Activated T-cell treated with anti-CD3 and anti-CD28 coated beads for 4 hours (primary cell): ENCODE measurements at regions not wholly inside any gene's neighbourhood (a gene's known extent, or its start where the extent isn't known, plus 50 kb on each side); places are given as distances from the start of the nearest gene placed in this dataset.

Source experiments
- DNase-seq: peaks from one replicate; pipeline ENCODE4 v3.0.0-alpha.2; 2020

- no peak for DNase-seq
Measured at GRCh38 chr13:73960474-73960873, 173.7 kb downstream of the KLF12 start.

GRCh38 chr13:73958657-73959397 lies 175.4 kb downstream of the KLF12 start:
- DNase-seq = no peak

- no peak for DNase-seq
Measured at GRCh38 chr13:73957889-73958288, 176.3 kb downstream of the KLF12 start.

- no peak for DNase-seq
Measured at GRCh38 chr13:73956795-73957408, 177.3 kb downstream of the KLF12 start.

- no peak for DNase-seq
Measured at GRCh38 chr13:73955977-73956500, 178.2 kb downstream of the KLF12 start.

GRCh38 chr13:73954808-73955207 lies 179.4 kb downstream of the KLF12 start:
- DNase-seq = no peak

- no peak for DNase-seq
Measured at GRCh38 chr13:73952648-73953047, 181.6 kb downstream of the KLF12 start.

GRCh38 chr13:73948848-73949529 lies 185.2 kb downstream of the KLF12 start:
- no peak for DNase-seq

- DNase-seq = no peak
Measured at GRCh38 chr13:73945871-73946270, 188.3 kb downstream of the KLF12 start.

- DNase-seq = no peak
Measured at GRCh38 chr13:73945382-73945781, 188.8 kb downstream of the KLF12 start.

- DNase-seq = no peak
Measured at GRCh38 chr13:73943965-73944233, 190.3 kb downstream of the KLF12 start.

- no peak for DNase-seq
Measured at GRCh38 chr13:73943137-73943964, 190.9 kb downstream of the KLF12 start.

- no peak for DNase-seq
Measured at GRCh38 chr13:73941752-73942151, 192.5 kb downstream of the KLF12 start.

GRCh38 chr13:73940098-73940497 lies 194.1 kb downstream of the KLF12 start:
- no peak for DNase-seq

GRCh38 chr13:73939603-73940002 lies 194.6 kb downstream of the KLF12 start:
- no peak for DNase-seq

- no peak for DNase-seq
Measured at GRCh38 chr13:73939071-73939380, 195.2 kb downstream of the KLF12 start.

- no peak for DNase-seq
Measured at GRCh38 chr13:73938372-73939070, 195.7 kb downstream of the KLF12 start.

GRCh38 chr13:73937441-73937840 lies 196.8 kb downstream of the KLF12 start:
- DNase-seq = no peak

- DNase-seq = no peak
Measured at GRCh38 chr13:73935991-73936390, 198.2 kb downstream of the KLF12 start.

GRCh38 chr13:73934771-73935170 lies 199.4 kb downstream of the KLF12 start:
- no peak for DNase-seq

GRCh38 chr13:73934215-73934641 lies 200.0 kb downstream of the KLF12 start:
- DNase-seq = no peak

GRCh38 chr13:73933795-73934194 lies 200.4 kb downstream of the KLF12 start:
- no peak for DNase-seq

- DNase-seq = no peak
Measured at GRCh38 chr13:73932091-73932490, 202.1 kb downstream of the KLF12 start.
